ENCODE measurements at regions not wholly inside any gene's neighbourhood (a gene's known extent, or its start where the extent isn't known, plus 50 kb on each side); places are given as distances from the start of the nearest gene placed in this dataset.
"Not testable (repeated sequence)": the region's sequence is repeated elsewhere in the genome, so short reads cannot be mapped to it uniquely, and the experiment has no call there.

DNA sequence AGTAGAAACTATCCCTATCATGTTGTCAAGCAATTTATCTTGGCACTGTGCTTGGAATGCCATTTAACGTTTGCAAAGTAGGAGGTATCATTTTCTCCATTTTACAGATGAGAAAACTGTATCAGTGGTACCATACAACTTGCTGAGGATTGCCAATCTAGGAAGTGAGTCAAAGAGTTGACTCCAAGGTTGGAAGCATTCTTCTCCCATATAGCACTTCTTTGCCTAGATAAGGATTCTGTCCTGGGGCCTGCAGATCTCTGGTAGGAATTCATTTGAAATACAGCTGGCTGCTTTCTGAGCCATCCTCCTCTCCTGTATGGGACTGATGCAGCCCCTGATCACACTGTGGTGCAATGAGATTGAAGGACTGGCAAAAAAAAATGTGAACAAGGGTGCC lies 170.2 kb downstream of the ALDH1A2 start:
- peaks cover 4% of the 10 kb centered on the region for H3K9me3 Mint-ChIP-seq
- H3K27ac Mint-ChIP-seq = no peak overlapping the region
- H3K27me3 Mint-ChIP-seq = peaks cover 2% of the 10 kb centered on the region
- ATAC-seq (ENCODE audit: low read depth) (no peak), DNase-seq (no peak)
- H3K4me1 Mint-ChIP-seq = no peaks in the 10 kb centered on the region
- no peaks in the 10 kb centered on the region for H3K36me3 Mint-ChIP-seq
- no peak overlapping the region for H3K4me3 Mint-ChIP-seq
- POLR2A ChIA-PET = no interaction called here

DNA sequence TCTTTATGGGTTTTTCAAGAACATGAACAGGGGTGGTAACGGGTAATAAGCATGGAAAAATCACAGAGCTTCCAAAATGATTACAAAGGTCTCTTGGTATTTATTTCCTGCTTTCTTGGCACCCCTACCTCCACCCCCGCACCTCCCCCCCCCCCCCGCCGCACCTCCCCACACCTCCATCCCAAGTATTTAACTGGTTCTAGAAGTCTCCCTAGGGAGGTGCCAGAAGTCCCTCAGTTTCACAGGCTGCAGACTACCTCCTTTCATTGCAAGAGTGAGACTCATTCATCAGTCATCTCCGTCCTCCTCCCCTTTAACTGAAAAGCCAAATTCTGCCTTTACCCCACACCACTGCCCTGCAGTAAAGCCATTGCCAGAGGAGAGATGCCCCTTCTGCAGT lies 169.4 kb downstream of the ALDH1A2 start:
- no peaks in the 10 kb centered on the region for H3K4me1 Mint-ChIP-seq
- H3K27me3 Mint-ChIP-seq = peaks cover 3% of the 10 kb centered on the region
- H3K27ac Mint-ChIP-seq = no peak overlapping the region
- no peak for DNase-seq
- no peak overlapping the region for H3K4me3 Mint-ChIP-seq
- no peak for ATAC-seq (ENCODE audit: low read depth)
- POLR2A ChIA-PET = no interaction called here
- H3K9me3 Mint-ChIP-seq = peaks cover 4% of the 10 kb centered on the region
- H3K36me3 Mint-ChIP-seq = no peaks in the 10 kb centered on the region

DNA sequence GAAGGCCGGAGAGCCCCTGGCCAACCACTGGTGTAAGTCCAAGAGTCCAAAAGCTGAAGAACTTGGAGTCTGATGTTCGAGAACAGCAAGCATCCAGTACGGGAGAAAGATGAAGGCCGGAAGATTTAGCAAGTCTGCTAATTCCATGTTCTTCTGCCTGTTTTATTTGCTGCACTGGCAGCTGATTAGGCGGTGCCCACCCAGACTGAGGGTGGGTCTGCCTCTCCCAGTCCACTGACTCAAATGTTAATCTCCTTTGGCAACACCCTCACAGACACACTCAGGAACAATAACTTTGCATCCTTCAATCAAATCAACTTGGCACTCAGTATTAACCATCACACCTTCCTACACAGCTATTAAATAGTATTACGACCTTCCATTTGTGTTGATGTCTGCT lies 168.6 kb downstream of the ALDH1A2 start:
- H3K9me3 Mint-ChIP-seq; H3K36me3 Mint-ChIP-seq; H3K4me3 Mint-ChIP-seq; H3K27me3 Mint-ChIP-seq; ATAC-seq (ENCODE audit: low read depth); H3K27ac Mint-ChIP-seq; POLR2A ChIA-PET; H3K4me1 Mint-ChIP-seq; DNase-seq: not testable (repeated sequence)

DNA sequence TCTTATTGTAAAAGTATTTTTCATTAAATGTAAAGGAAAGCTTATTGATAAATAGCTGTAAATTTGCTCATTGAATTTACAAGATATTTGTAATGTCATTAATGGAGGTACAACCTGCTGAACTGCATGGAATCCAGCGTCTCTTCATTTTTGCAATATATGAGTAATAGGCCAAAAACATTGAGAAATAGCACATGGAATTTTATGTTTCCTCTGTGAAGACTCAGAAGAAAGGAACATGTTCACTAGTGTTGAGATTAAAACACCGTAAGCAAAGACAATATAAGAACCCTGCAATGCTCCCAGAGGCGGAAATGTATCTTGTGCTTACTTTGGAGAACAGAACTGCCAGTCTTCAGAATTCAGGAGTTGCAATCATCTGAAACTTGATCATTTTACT lies 167.6 kb downstream of the ALDH1A2 start:
- H3K9me3 Mint-ChIP-seq = peaks cover 1% of the 10 kb centered on the region
- peaks cover 9% of the 10 kb centered on the region for H3K27me3 Mint-ChIP-seq
- DNase-seq (no peak), ATAC-seq (ENCODE audit: low read depth) (no peak)
- H3K36me3 Mint-ChIP-seq = no peaks in the 10 kb centered on the region
- no peaks in the 10 kb centered on the region for H3K4me1 Mint-ChIP-seq
- no peak overlapping the region for H3K4me3 Mint-ChIP-seq
- POLR2A ChIA-PET = no interaction called here
- no peak overlapping the region for H3K27ac Mint-ChIP-seq

DNA sequence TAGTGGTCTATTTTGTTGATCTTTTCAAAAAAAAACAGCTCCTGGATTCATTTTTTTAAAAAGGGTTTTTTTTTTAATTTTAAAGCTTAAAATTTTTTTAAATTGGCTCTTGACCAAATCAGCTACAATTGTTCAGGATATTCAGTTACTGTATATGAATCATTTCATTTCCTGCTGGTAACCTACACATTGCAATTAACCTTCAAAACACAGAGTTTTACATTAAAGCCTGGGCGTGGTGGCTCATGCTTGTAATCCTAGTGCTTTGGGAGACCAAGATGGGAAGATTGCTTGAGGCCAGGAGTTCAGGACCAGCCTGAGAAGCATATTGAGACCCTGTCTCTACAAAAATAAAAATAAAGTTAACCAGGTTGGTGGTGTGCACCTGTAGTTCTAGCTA lies 163.4 kb downstream of the ALDH1A2 start:
- H3K4me3 Mint-ChIP-seq = no peak overlapping the region
- POLR2A ChIA-PET = no interaction called here
- no peak for ATAC-seq (ENCODE audit: low read depth)

More for the DNA sequence above, 163.4 kb downstream of the ALDH1A2 start:
- H3K36me3 Mint-ChIP-seq = no peaks in the 10 kb centered on the region
- H3K9me3 Mint-ChIP-seq = peaks cover 1% of the 10 kb centered on the region
- DNase-seq = no peak
- H3K27ac Mint-ChIP-seq = no peak overlapping the region
- no peaks in the 10 kb centered on the region for H3K4me1 Mint-ChIP-seq
- peaks cover 7% of the 10 kb centered on the region for H3K27me3 Mint-ChIP-seq
